Heart left ventricle (tissue), 16 donors: ENCODE measurements at regions not wholly inside any gene's neighbourhood (a gene's known extent, or its start where the extent isn't known, plus 50 kb on each side); places are given as distances from the start of the nearest gene placed in this dataset.

Experiments
- ATAC-seq, 4 donors: fragments of 200-7000 bp; cut with Tn5 transposase; one replicate each; pipeline ENCODE4 v1.9.1; 2020 to 2022; ENCODE audit warnings: moderate library complexity in 4 of 4, mild to moderate bottlenecking in 3 of 4, moderate number of reproducible peaks in 1 of 4
- DNase-seq, 5 donors: peaks; one replicate each; pipeline ENCODE4 v3.0.0-alpha.2; 2020
- H3K27ac ChIP-seq, 12 donors: fragments of 200-600 bp; sonication (generic) in 4 of 12; one replicate each; pipeline versions ENCODE4 v1.5.0 to v1.8.0; 2016 to 2022; ENCODE audit warnings: mild to moderate bottlenecking in 2 of 12
- H3K27me3 ChIP-seq, 9 donors: fragments of 200-600 bp; sonication (generic) in 2 of 9; one replicate each; pipeline versions ENCODE4 v1.5.1 to v1.8.0; 2016 to 2022; ENCODE audit warnings: mild to moderate bottlenecking in 3 of 9
- H3K36me3 ChIP-seq, 9 donors: fragments of 200-600 bp; sonication (generic) in 2 of 9; one replicate each; pipeline versions ENCODE4 v1.5.0 to v1.8.0; 2018 to 2022; ENCODE audit warnings: mild to moderate bottlenecking in 2 of 9
- H3K4me1 ChIP-seq, 12 donors: fragments of 200-600 bp; sonication (generic) in 4 of 12; one replicate each; pipeline versions ENCODE4 v1.5.0 to v1.8.0; 2016 to 2022; ENCODE audit warnings: mild to moderate bottlenecking in 3 of 12
- H3K4me3 ChIP-seq, 12 donors: fragments of 200-600 bp; sonication (generic) in 4 of 12; one replicate each; pipeline versions ENCODE4 v1.5.0 to v1.8.0; 2017 to 2022; ENCODE audit warnings: mild to moderate bottlenecking in 9 of 12, moderate library complexity in 4 of 12
- H3K9me3 ChIP-seq, 12 donors: fragments of 200-600 bp; sonication (generic) in 4 of 12; one replicate each; pipeline versions ENCODE4 v1.5.0 to v1.8.0; 2016 to 2022; ENCODE audit warnings: mild to moderate bottlenecking in 1 of 12
- CTCF ChIP-seq, 12 donors: fragments of 200-600 bp; sonication (generic) in 4 of 12; IDR thresholded peaks; one replicate each; pipeline versions ENCODE4 v1.5.0 to v1.8.0; 2018 to 2022; ENCODE audit warnings: antibody characterized with exemption in 12 of 12, mild to moderate bottlenecking in 5 of 12
- POLR2A ChIP-seq, 2 donors: fragments of 450-650 bp; IDR thresholded peaks; one replicate each; pipeline ENCODE4 v1.6.1; 2017; ENCODE audit warnings: antibody characterized with exemption in 2 of 2, mild to moderate bottlenecking in 2 of 2, moderate library complexity in 2 of 2
- WGBS, 4 donors: extraction: QIAGEN DNeasy Blood & Tissue Kit in 2 of 4; methylation state at CpG; one replicate each; pipeline versions ENCODE4 v1.1.5 to v1.1.7; 2013 to 2018; 5-methylcytosine and 5-hydroxymethylcytosine counted together
- intact Hi-C, 10 donors: fragments of 100-400 bp; cut with DNase I; formaldehyde crosslinking; loops; one replicate each; pipeline versions ENCODE4 v1.11.1 to v1.14.2; 2022
- donor health status: ischemic (EF 13 %, LVEDD 7.1; RV severe dilation, severe dysfunction).
- donor health status: healthy with polysubstance abuse.
- donor health status: DM: no; HTN: yes; CAD: no.
- donor health status: DM: no; HTN: no; CAD: no.
- donor health status: ischemic (EF 25% LVEDD 6.9; RV normal size, moderate dysfunction).
- donor health status: ischemic (EF 25% LVEDD 5.7; RV mildly dilated, moderate dysfunction).
- donor health status: healthy.
- donor health status: DM: yes; HTN: yes; CAD: no.
- donor health status: ischemic (EF 35%, LVEDD 5.7; RV mildly dilated, moderate dysfunction).
- donor health status: nonischemic (EF 11% LVEDD 7.7; RV severe dilation, severe dysfunction).
- donor health status: DM: yes; HTN: yes; CAD: no.
- donor health status: PGD.
- donor health status: ischemic (EF 29% LVEDD 5.4; RV normal size, mild dysfunction).
- donor health status: nonischemic (EF 23%, LVEDD 6.1; RV moderate dilation, normal function).

- Histone ChIP-seq H3K27me3 (peaks cover 0 to 9% (median 0%) of the 10 kb centered on the region in 9 donors), H3K27ac (no peak overlapping the region), H3K4me1 (no peaks in the 10 kb centered on the region), H3K9me3 (peaks cover 0 to 5% (median 0%) of the 10 kb centered on the region in 12 donors), H3K36me3 (no peaks in the 10 kb centered on the region), H3K4me3 (no peak overlapping the region)
- 85 to 89% (median 87%) methylated on average over 9 of the region's 9 CpGs for WGBS, 4 donors
- ATAC-seq (no peak), DNase-seq (no peak)
- intact Hi-C loops, result no loop called here
- TF ChIP-seq POLR2A (IDR thresholded peaks at IDR 0.05), result no peak
- TF ChIP-seq CTCF (IDR thresholded peaks at IDR 0.05), result no peak
Measured at GRCh38 chr2:2501454-2502200, 170.6 kb upstream of the MYT1L start.

- ATAC-seq (no peak), DNase-seq (no peak)
- TF ChIP-seq POLR2A (IDR thresholded peaks at IDR 0.05) (no peak), CTCF (IDR thresholded peaks at IDR 0.05) (no peak)
- H3K27ac ChIP-seq, result no peak overlapping the region
- no peaks in the 10 kb centered on the region for H3K4me1 ChIP-seq
- no peaks in the 10 kb centered on the region for H3K36me3 ChIP-seq
- no peak overlapping the region for H3K4me3 ChIP-seq
- 78 to 89% (median 86%) methylated on average over 1 of the region's 1 CpG for WGBS, 4 donors
- intact Hi-C loops, result no loop called here
- H3K9me3 ChIP-seq, result peaks cover 0 to 2% (median 0%) of the 10 kb centered on the region in 12 donors
- peaks cover 0 to 3% (median 0%) of the 10 kb centered on the region in 9 donors for H3K27me3 ChIP-seq
Measured at GRCh38 chr2:2495606-2496005, 164.5 kb upstream of the MYT1L start.

- H3K9me3 ChIP-seq, result peaks cover 0 to 2% (median 0%) of the 10 kb centered on the region in 12 donors
- 71 to 85% (median 83%) methylated on average over 5 of the region's 5 CpGs for WGBS, 4 donors
- H3K4me3 ChIP-seq, result no peak overlapping the region
- peaks cover 0 to 3% (median 0%) of the 10 kb centered on the region in 9 donors for H3K27me3 ChIP-seq
- intact Hi-C loops, result no loop called here
- H3K27ac ChIP-seq, result no peak overlapping the region
- TF ChIP-seq POLR2A (IDR thresholded peaks at IDR 0.05), result no peak
- no peak for TF ChIP-seq CTCF (IDR thresholded peaks at IDR 0.05)
- no peaks in the 10 kb centered on the region for H3K36me3 ChIP-seq
- ATAC-seq (no peak), DNase-seq (no peak)
- H3K4me1 ChIP-seq, result no peaks in the 10 kb centered on the region
Measured at GRCh38 chr2:2493496-2493895, 162.4 kb upstream of the MYT1L start.

DNA sequence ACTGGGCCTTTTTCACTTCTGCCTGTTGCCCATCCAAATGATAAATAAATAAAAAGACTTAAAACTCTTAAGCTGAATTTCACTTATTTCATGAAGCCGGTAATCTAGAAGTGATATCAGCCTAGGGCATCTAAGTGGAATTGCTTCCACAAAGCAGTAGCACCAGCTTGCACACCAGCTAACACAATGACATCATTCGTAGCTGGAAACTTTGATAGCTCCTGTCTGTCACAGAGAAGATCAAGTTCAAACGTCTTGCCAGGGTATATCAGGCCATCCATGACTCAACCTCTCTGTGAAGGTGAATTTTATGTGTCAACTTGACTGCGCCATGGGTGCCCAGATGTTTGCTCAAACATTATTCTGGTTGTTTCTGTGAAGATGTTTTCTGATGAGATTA, 161.7 kb upstream of the MYT1L start:
- no peak overlapping the region for H3K27ac ChIP-seq
- no peak overlapping the region for H3K4me3 ChIP-seq
- H3K27me3 ChIP-seq, result peaks cover 0 to 6% (median 0%) of the 10 kb centered on the region in 9 donors
- WGBS, 4 donors, result 63 to 70% (median 68%) methylated on average over 4 of the region's 4 CpGs
- no peak for TF ChIP-seq CTCF (IDR thresholded peaks at IDR 0.05)
- TF ChIP-seq POLR2A (IDR thresholded peaks at IDR 0.05), result no peak
- H3K36me3 ChIP-seq, result no peaks in the 10 kb centered on the region
- intact Hi-C loops, result no loop called here
- H3K9me3 ChIP-seq, result peaks cover 0 to 2% (median 0%) of the 10 kb centered on the region in 12 donors
- ATAC-seq, result no peak
- no peaks in the 10 kb centered on the region for H3K4me1 ChIP-seq
- DNase-seq, result no peak
